Activated CD4-positive, alpha-beta T cell treated with anti-CD3 and anti-CD28 coated beads, Interleukin-2, Interleukin-6, amounts not matched to agents 100 ng/mL and 50 ng/mL, durations not matched to agents 16 hours and 8 hours (primary cell): ENCODE measurements at regions not wholly inside any gene's neighbourhood (a gene's known extent, or its start where the extent isn't known, plus 50 kb on each side); places are given as distances from the start of the nearest gene placed in this dataset.
"Not testable (repeated sequence)": the region's sequence is repeated elsewhere in the genome, so short reads cannot be mapped to it uniquely, and the experiment has no call there.

Experiments
- DNase-seq: peaks from one replicate; pipeline ENCODE4 v3.0.0-alpha.2; 2020

DNA sequence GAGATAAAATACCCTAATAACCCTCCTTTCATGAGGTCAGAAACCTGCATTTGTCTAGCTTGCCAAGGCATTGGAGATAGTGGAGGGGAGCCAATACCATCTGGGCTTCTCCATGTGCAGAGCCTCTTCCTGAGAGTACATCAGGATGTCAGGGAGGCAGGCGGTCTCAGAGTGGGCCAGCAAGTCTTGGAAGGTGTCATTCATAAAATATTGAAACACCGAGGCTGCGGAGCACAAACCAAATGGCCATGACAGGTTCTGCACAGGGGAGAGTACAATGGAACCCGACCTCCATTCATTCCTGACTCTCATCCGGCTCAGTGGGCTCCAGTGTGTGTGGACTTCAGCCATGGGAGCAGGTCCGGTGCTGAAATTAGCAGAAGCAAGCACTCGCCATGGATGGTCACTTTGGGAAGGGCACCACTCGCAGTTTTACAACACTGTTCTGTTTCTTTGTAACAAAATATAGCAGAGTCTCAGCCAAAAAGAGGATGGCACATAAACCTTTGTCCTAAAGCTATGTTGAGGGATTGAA lies 446.6 kb downstream of the SIPA1L2 start:
- no peak for DNase-seq

DNA sequence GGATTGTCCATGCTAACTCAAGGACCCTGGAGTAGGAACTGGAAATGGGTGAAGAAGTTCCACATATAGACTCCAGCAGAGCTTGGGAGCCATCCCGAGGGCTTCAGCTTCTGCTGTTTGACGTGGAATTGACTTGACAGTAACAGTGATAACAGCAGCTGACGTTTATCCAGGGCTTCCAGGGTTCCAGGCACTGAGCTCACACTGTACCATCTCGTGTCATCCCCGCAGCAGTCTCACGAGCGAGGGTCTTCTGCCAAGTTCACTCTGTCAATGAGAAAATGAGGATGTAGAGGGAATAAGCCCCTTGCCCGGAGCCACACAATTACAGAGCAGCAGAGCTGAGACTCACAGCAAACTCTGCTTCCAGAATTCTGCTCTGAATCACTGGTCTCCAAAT lies 447.7 kb downstream of the SIPA1L2 start:
- DNase-seq = no peak

GRCh38 chr1:232180779-232181136 lies 449.2 kb downstream of the SIPA1L2 start:
- no peak for DNase-seq

DNA sequence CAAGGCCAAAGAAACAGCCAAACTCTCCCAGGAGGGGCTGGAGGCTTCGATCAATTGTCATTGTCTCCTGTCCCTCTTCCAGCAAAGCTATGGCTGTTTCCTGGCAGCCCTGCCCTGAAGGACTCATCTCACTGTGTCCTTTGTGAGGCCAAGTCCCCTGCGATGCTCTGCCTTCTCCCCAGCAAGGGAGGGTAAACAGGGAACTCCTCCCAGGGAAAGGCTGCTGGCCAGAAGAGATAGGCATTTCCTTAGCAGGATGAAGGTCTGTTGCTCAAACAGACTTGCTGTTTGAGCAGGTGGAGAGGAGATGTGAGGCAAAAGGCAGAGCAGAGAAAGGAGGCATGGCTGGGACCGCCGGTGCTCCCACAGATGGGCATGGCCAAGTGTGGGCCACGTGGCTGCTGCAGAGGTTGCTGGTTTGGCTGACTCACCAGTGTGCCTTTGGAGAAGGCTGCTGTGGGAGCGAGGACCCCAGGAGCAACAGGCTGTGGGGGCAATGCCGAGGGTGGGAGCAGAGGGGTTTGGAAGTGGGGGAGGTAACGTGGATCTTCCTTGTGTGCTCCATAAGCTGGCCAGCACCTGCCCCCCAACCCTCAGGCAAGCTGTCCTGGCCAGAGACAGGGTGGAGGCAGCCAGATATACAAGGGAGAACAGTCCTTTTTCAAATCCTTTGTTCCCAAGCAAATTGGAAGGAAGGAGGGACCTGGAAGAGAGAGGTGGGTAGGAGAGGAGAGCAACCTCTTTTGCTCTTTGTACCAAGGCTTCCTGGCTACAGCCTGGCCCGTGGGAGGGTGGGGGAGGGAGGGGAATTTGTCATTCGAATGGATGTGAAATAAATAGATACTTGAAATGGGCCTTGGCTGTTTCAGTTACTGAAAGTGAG lies 449.8 kb downstream of the SIPA1L2 start:
- DNase-seq = no peak

- DNase-seq = no peak
Observed at GRCh38 chr1:232178191-232178590, 451.7 kb downstream of the SIPA1L2 start.

DNA sequence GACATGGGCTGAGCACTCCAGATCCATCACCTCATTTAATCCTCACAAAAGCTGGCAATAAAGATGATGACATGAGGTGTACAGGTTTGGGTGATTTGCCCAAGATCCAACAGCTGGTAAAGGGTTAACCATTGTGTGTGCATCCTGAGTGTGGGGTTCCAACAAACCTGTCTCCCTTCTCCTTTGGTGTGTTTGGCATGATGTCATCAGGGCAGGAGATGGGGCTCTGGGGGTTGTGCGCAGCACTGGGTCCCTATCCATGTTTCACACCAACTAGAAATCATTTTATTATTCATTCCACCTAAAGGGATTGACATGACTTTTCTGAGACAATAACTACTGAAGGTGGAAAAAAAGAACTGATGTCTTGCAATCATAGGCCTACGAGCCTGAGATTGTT lies 452.5 kb downstream of the SIPA1L2 start:
- DNase-seq = no peak

GRCh38 chr1:232176222-232176621 lies 453.7 kb downstream of the SIPA1L2 start:
- no peak for DNase-seq

- DNase-seq = no peak
Observed at GRCh38 chr1:232174306-232174705, 455.6 kb downstream of the SIPA1L2 start.

- no peak for DNase-seq
Observed at GRCh38 chr1:232172563-232172962, 457.4 kb downstream of the SIPA1L2 start.

GRCh38 chr1:232170909-232171308 lies 459.0 kb downstream of the SIPA1L2 start:
- no peak for DNase-seq

- no peak for DNase-seq
Observed at GRCh38 chr1:232169436-232169835, 460.5 kb downstream of the SIPA1L2 start.

DNA sequence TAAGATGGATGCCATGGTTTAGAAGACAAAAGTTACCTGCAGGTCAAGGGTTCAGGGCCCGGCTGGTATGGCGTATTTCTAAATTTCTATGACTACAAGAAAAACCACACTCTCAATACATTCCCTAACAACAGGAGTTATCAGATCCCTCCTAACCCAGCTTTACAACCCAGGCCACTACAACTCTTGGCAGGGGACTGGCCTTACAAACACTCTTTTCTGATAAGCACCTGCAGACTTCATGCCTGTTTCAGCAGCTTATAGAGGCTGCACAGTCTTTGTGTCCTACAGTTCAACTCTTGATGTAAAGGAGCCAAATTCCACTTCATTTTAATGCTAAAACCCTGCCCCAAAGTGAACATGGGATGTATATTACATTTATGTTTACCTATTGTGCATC lies 461.4 kb downstream of the SIPA1L2 start:
- DNase-seq = no peak

DNA sequence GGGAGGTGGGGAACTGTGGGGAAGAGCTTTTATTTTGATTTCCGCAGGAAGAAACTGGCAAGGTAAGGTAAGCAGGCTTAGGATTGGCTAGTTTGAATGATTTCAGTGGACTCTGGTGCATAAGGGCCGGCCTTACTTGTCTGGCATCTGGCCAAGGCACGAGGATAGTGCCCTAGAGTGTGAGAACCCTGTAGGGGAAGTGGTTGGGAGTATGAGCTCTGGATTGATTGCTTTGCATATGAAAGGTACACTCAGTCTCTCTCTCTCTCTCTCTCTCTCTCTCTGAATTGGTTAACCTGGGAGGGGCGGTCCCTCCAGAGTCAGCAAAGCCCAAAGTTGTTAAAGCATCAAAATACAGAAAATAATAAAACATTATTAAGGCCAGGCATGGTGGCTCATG lies 463.0 kb downstream of the SIPA1L2 start:
- DNase-seq = no peak

GRCh38 chr1:232164078-232164963 lies 465.6 kb downstream of the SIPA1L2 start:
- no peak for DNase-seq

DNA sequence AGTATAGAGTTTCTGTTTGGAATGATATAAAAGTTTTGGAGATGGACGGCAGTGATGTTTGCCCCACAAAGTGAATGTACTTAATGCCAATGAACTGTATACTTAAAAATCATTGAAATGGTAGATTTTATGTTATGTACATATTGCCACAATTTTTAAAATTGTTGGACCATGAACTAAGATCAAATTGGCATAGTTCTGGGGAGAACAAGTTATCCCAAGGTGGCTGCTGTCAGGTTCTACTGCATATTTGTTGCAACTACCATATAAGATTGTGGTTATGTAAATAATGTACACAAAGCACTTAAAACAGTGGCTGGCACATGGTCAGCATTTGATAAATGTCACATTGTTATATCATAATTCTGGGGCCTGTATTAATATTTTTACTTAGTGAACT lies 466.4 kb downstream of the SIPA1L2 start:
- DNase-seq = no peak

- DNase-seq = no peak
Observed at GRCh38 chr1:232162001-232162400, 467.9 kb downstream of the SIPA1L2 start.

- DNase-seq = not testable (repeated sequence)
Observed at GRCh38 chr1:232158558-232158957, 471.4 kb downstream of the SIPA1L2 start.

GRCh38 chr1:232156070-232156469 lies 473.9 kb downstream of the SIPA1L2 start:
- not testable (repeated sequence) for DNase-seq

DNA sequence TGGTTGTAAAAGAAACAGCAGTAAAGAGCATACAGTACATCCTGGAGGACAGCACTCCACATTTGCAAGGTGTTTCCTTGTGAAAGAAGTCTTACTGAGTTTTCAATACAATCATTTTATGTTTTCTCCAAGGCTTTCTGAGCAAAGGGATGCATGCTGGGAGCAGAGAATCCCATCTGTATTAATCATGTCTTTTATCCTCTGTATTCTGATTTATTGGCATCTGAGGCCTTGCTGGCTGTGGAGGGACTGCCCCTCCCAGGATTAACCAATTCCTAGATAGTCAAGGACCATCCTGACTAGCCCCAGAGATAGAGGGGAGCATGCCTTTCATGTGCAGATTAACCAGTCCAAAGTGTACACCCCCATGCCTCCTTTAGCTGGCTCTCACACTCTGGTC lies 476.3 kb downstream of the SIPA1L2 start:
- no peak for DNase-seq

DNA sequence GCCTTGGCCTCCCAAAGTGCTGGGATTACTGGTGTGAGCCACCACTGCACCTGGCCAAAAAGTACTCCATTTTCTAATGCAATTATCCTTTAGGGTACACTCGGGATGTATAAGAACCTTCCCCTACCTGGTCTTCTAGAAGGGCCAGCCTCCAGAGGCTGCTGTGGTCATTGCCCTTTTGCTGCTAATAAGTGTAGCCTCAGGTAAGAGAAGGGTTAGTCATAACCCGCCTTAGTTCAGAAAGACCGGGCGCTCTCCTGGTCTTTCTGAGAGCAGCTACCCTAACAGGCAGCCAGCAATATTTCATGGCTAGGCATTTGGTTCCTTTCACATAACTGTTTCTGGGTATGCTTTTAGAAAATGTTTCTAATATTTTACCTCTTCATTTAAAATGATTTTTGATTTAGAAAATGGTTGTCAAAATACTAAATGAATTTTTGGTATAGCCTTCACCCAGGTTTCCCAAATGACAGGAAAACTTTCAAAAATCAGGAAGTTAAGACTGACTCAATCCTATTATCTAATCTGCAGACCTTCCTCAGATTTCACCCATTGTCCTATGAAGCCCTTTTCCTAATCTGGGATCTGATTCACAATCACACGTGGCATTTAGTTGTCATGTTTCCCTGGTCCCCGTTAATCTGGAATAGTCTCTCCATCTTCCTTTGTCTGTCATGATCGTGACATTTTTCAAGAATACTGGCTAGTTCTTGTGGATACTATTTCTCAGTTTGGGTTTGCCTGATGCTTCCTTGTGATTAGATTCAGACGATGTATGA lies 479.0 kb downstream of the SIPA1L2 start:
- DNase-seq = no peak

- DNase-seq = no peak
Observed at GRCh38 chr1:232149287-232150201, 480.4 kb downstream of the SIPA1L2 start.

DNA sequence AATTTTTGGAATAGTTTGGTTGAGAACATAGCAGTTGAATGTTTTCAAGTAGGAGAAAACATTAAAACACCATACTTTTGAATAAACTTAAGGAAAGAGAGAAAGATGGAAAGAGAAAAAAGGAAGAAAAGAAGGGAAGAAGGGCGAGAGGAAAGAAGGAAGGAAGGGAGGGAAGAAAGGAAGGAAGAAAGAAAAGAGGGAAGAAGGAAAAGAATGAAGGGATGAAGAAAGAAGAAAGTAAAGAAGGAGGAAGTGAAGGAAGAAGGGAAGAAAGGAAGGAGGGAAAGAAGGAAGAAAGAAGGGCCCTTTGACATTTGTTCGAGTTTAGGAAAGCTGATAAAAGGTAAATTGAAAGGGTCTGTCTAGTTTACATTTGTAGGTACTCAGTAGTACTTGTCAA lies 482.7 kb downstream of the SIPA1L2 start:
- DNase-seq = no peak
